Heart right ventricle (tissue), 16 donors: ENCODE measurements at regions not wholly inside any gene's neighbourhood (a gene's known extent, or its start where the extent isn't known, plus 50 kb on each side); places are given as distances from the start of the nearest gene placed in this dataset.

Experiments
- ATAC-seq, 8 donors: fragments of 200-7000 bp; cut with Tn5 transposase; one replicate each; pipeline ENCODE4 v1.9.1; 2020; ENCODE audit warnings: mild to moderate bottlenecking in 8 of 8, moderate library complexity in 8 of 8, moderate number of reproducible peaks in 1 of 8
- DNase-seq, 2 donors: peaks; one replicate each; pipeline ENCODE4 v3.0.0-alpha.2; 2020
- H3K27ac ChIP-seq, 10 donors: fragments of 200-600 bp; sonication (generic) in 2 of 10; one replicate each; pipeline versions ENCODE4 v1.5.0 to v1.8.0; 2020 to 2022; ENCODE audit warnings: mild to moderate bottlenecking in 3 of 10
- H3K27me3 ChIP-seq, 7 donors: fragments of 200-600 bp; one replicate each; pipeline ENCODE4 v1.8.0; 2021 to 2022; ENCODE audit warnings: mild to moderate bottlenecking in 2 of 7
- H3K36me3 ChIP-seq, 9 donors: fragments of 200-600 bp; sonication (generic) in 1 of 9; one replicate each; pipeline versions ENCODE4 v1.5.0 to v1.8.0; 2020 to 2022; ENCODE audit warnings: mild to moderate bottlenecking in 2 of 9
- H3K4me1 ChIP-seq, 9 donors: fragments of 200-600 bp; sonication (generic) in 1 of 9; one replicate each; pipeline versions ENCODE4 v1.5.0 to v1.8.0; 2020 to 2022; ENCODE audit warnings: mild to moderate bottlenecking in 4 of 9
- H3K4me3 ChIP-seq, 10 donors: fragments of 200-600 bp; sonication (generic) in 2 of 10; one replicate each; pipeline versions ENCODE4 v1.5.0 to v1.8.0; 2020 to 2022; ENCODE audit warnings: mild to moderate bottlenecking in 7 of 10, moderate library complexity in 2 of 10
- H3K9me3 ChIP-seq, 11 donors: fragments of 200-600 bp in 10 of 11; sonication (generic) in 2 of 11; one replicate each; pipeline versions ENCODE4 v1.5.0 to v1.8.0; 2013 to 2022; ENCODE audit warnings: mild to moderate bottlenecking in 2 of 11, control low read depth in 1 of 11, moderate library complexity in 1 of 11
- WGBS, 2 donors: extraction: QIAGEN DNeasy Blood & Tissue Kit; methylation state at CpG; one replicate each; pipeline ENCODE4 v1.1.7; 2013; ENCODE audit warnings: inconsistent platforms in 1 of 2; 5-methylcytosine and 5-hydroxymethylcytosine counted together
- intact Hi-C, 10 donors: fragments of 100-400 bp; cut with DNase I; formaldehyde crosslinking; loops; one replicate each; pipeline versions ENCODE4 v1.11.1 to v1.14.2; 2022
- TF ChIP-seq, protein P1 (sequence below), 9 donors: fragments of 200-600 bp; sonication (generic) in 2 of 9; IDR thresholded peaks; one replicate each; pipeline versions ENCODE4 v1.5.0 to v1.8.0; 2021 to 2022; ENCODE audit warnings: antibody characterized with exemption in 9 of 9, mild to moderate bottlenecking in 5 of 9, moderate library complexity in 1 of 9
- donor health status: Arrhythmogenic right ventricular cardiomyopathy.
- donor health status: ischemic (EF 13 %, LVEDD 7.1; RV severe dilation, severe dysfunction).
- donor health status: healthy with polysubstance abuse.
- donor health status: DM: no; HTN: yes; CAD: no.
- donor health status: DM: no; HTN: no; CAD: no.
- donor health status: ischemic (EF 25% LVEDD 6.9; RV normal size, moderate dysfunction).
- donor health status: ischemic (EF 25% LVEDD 5.7; RV mildly dilated, moderate dysfunction).
- donor health status: healthy.
- donor health status: DM: yes; HTN: yes; CAD: no.
- donor health status: Ischemic cardiomyopathy.
- donor health status: ischemic (EF 35%, LVEDD 5.7; RV mildly dilated, moderate dysfunction).
- donor health status: nonischemic (EF 11% LVEDD 7.7; RV severe dilation, severe dysfunction).
- donor health status: DM: yes; HTN: yes; CAD: no.
- donor health status: PGD.
- donor health status: ischemic (EF 29% LVEDD 5.4; RV normal size, mild dysfunction).
- donor health status: nonischemic (EF 23%, LVEDD 6.1; RV moderate dilation, normal function).

DNA sequence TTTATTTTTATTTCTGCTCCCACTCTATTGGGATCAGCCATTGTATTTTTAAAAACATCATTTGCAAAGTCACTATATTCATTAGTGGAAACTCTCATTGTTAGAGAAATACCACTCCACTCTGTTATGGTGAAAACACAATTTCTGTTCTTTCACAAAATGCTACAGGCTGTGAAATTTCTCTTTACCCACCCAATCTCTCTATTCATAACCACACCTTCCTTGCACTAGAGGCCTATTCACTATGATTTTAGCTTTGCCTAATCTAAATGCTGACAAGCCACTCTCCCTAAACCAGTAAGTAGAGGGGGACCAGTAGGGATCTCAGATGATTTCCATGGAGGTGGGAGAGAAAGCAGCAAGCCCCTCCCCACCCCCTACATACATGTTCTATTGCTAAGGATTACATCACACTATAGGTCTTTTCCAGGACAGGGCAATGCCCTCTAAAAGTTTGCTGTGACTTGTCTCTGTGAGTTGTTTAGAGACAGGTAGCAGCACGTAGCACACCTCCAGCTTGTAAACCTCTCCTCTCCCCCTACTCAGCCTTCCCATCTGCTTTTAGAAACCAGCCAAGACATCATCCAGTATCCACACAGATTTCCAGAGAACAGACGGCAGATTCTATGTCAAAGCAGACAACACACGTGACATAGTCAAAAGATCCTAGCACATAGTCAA, 58.3 kb upstream of the PPP1R3C start:
- no peaks in the 10 kb centered on the region for H3K36me3 ChIP-seq
- H3K4me1 ChIP-seq, result peaks cover 0 to 13% (median 0%) of the 10 kb centered on the region in 9 donors
- H3K27ac ChIP-seq, result no peak overlapping the region
- H3K27me3 ChIP-seq, result no peaks in the 10 kb centered on the region
- 95 to 97% methylated on average over 3 of the region's 3 CpGs for WGBS, 2 donors
- intact Hi-C loops, result loop anchor here in 1 of 10 donors (5.0 kb wide), 1 partner anchor 54 kb away; no protein-coding TSS in a partner anchor
- ATAC-seq, result no peak
- TF ChIP-seq, protein P1, sequence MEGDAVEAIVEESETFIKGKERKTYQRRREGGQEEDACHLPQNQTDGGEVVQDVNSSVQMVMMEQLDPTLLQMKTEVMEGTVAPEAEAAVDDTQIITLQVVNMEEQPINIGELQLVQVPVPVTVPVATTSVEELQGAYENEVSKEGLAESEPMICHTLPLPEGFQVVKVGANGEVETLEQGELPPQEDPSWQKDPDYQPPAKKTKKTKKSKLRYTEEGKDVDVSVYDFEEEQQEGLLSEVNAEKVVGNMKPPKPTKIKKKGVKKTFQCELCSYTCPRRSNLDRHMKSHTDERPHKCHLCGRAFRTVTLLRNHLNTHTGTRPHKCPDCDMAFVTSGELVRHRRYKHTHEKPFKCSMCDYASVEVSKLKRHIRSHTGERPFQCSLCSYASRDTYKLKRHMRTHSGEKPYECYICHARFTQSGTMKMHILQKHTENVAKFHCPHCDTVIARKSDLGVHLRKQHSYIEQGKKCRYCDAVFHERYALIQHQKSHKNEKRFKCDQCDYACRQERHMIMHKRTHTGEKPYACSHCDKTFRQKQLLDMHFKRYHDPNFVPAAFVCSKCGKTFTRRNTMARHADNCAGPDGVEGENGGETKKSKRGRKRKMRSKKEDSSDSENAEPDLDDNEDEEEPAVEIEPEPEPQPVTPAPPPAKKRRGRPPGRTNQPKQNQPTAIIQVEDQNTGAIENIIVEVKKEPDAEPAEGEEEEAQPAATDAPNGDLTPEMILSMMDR (IDR thresholded peaks at IDR 0.05), result no peak
- no peak for DNase-seq
- H3K4me3 ChIP-seq, result no peak overlapping the region
- peaks cover 0 to 2% (median 0%) of the 10 kb centered on the region in 11 donors for H3K9me3 ChIP-seq

DNA sequence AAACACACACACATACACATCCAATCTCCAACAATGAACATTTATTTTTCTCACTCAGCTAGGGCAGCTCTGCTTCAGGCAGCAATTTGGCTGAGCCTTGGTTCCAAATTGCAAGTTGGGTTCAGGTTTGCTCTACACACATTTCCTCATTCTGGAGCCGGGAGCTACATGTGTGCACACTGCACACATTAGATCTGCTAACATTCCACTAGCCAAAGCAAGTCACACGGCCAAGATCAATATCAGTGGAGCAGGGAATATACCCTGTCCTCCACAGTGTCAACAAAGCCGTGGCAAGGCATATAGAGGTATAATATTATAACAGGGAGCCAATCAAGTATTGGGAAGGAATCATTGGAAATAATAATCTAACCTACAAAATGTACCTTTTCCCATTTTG, 57.5 kb upstream of the PPP1R3C start:
- no peak for DNase-seq
- Histone ChIP-seq H3K4me1 (peaks cover 0 to 13% (median 0%) of the 10 kb centered on the region in 9 donors), H3K27ac (no peak overlapping the region), H3K9me3 (no peaks in the 10 kb centered on the region), H3K27me3 (no peaks in the 10 kb centered on the region), H3K36me3 (no peaks in the 10 kb centered on the region), H3K4me3 (no peak overlapping the region)
- intact Hi-C loops, result loop anchor here in 1 of 10 donors (5.0 kb wide), 1 partner anchor 53 kb away; no protein-coding TSS in a partner anchor
- no peak for ATAC-seq
- TF ChIP-seq, protein P1 (IDR thresholded peaks at IDR 0.05), result no peak
- 89 to 94% methylated on average over 3 of the region's 3 CpGs for WGBS, 2 donors

DNA sequence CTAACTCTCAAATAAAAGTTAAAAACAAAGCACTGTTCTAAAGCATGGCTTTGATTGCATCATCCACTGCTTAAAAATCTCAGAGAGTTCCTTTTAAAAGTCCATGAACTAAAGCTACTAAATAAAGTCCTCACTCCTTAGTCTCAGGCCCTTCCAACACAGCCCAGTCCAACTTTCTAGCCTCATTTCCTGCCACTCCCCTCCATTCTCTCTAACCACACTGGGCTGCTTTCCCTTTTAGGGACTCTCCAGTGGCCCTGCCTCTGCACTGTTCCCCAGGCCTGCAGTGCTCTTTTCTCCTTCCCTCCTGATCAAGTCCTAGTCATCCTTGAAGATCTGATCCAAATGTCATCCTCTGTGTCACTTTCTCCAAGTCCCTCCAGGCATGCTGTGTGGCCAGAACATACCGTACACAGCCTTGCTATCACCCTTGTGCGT, 56.9 kb upstream of the PPP1R3C start:
- H3K4me1 ChIP-seq, result peaks cover 0 to 13% (median 0%) of the 10 kb centered on the region in 9 donors
- no peaks in the 10 kb centered on the region for H3K36me3 ChIP-seq
- TF ChIP-seq, protein P1 (IDR thresholded peaks at IDR 0.05), result no peak
- H3K27ac ChIP-seq, result peak overlapping the region in 2 of 10 donors; percentile 8 to 22
- ATAC-seq, result peak; percentile 80 to 95 (median 89)
- no peaks in the 10 kb centered on the region for H3K27me3 ChIP-seq
- DNase-seq, result peak in 1 of 2 donors; percentile 27
- H3K9me3 ChIP-seq, result no peaks in the 10 kb centered on the region
- intact Hi-C loops, result loop anchor here in 1 of 10 donors (5.0 kb wide), 1 partner anchor 52 kb away; no protein-coding TSS in a partner anchor
- WGBS, 2 donors, result 61 to 85% methylated on average over 2 of the region's 2 CpGs
- H3K4me3 ChIP-seq, result no peak overlapping the region

DNA sequence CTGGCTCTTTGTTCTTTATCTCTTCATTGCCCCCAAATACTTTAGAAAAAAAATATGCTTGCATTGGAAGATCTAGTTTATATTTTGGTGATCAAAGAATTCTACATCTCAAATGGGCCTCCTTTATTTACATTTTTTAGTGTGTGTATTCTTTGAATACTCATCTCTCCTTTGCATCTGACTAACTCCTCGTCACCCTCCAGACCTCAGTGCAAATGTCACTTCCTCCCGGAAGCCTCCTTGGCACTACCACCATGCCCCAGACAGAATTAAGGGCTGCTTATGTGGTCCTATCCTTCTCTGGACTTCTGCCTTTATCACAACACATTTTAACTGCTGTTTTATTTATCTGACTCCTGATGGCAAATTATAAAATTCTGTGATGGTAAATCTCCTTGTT, 52.0 kb upstream of the PPP1R3C start:
- Histone ChIP-seq H3K36me3 (no peaks in the 10 kb centered on the region), H3K27me3 (no peaks in the 10 kb centered on the region), H3K9me3 (no peaks in the 10 kb centered on the region), H3K4me1 (peaks cover 0 to 21% (median 0%) of the 10 kb centered on the region in 9 donors), H3K4me3 (no peak overlapping the region), H3K27ac (no peak overlapping the region)
- 35 to 76% methylated on average over 2 of the region's 2 CpGs for WGBS, 2 donors
- no peak for ATAC-seq
- intact Hi-C loops, result no loop called here
- TF ChIP-seq, protein P1 (IDR thresholded peaks at IDR 0.05), result no peak
- no peak for DNase-seq
